HepG2 (cell line): ENCODE measurements at regions not wholly inside any gene's neighbourhood (a gene's known extent, or its start where the extent isn't known, plus 50 kb on each side); places are given as distances from the start of the nearest gene placed in this dataset.

ENCODE experiments used
- ATM ChIP-seq: fragments of 450-650 bp; IDR thresholded peaks from 2 replicates; pipeline ENCODE4 v1.7.1; 2017; ENCODE audit warnings: mild to moderate bottlenecking, borderline replicate concordance
- CENPT ChIP-seq: sonication (generic); formaldehyde crosslinking; IDR thresholded peaks from 2 replicates; pipeline ENCODE4 v1.8.0; 2022; ENCODE audit warnings: low read depth, mild to moderate bottlenecking, moderate library complexity, missing genetic modification reagents
- CREB1 ChIP-seq, 2 experiments: fragments of 450-650 bp in 1 of 2; IDR thresholded peaks; 2 replicates each; pipeline ENCODE4 v1.6.1; 2016 to 2017; ENCODE audit warnings: control low read depth in 1 of 2, mild to moderate bottlenecking in 1 of 2, missing compliant biosample characterization in 1 of 2, missing genetic modification characterization in 1 of 2
- ELF4 ChIP-seq: sonication (generic); formaldehyde crosslinking; IDR thresholded peaks from 2 replicates; pipeline ENCODE4 v1.5.0; 2020; ENCODE audit warnings: missing genetic modification reagents, mild to moderate bottlenecking, moderate library complexity, borderline replicate concordance
- ESRRA ChIP-seq: sonication (generic); formaldehyde crosslinking; IDR thresholded peaks from 2 replicates; pipeline ENCODE4 v1.5.1; 2020; ENCODE audit warnings: mild to moderate bottlenecking, low read depth, missing genetic modification reagents
- ETV5 ChIP-seq: IDR thresholded peaks from 2 replicates; pipeline ENCODE4 v1.6.1; 2018; ENCODE audit warnings: missing biosample characterization, missing genetic modification reagents, inconsistent platforms, borderline replicate concordance
- FOXC1 ChIP-seq: sonication (generic); formaldehyde crosslinking; IDR thresholded peaks from 2 replicates; pipeline ENCODE4 v1.8.0; 2022; ENCODE audit warnings: mild to moderate bottlenecking, missing genetic modification reagents, borderline replicate concordance
- FOXM1 ChIP-seq: sonication (generic); formaldehyde crosslinking; IDR thresholded peaks from 2 replicates; pipeline ENCODE4 v1.5.0; 2020; ENCODE audit warnings: missing genetic modification reagents
- FOXP1 ChIP-seq, 2 experiments: fragments of 450-650 bp in 1 of 2; IDR thresholded peaks; 2 replicates each; pipeline ENCODE4 v1.6.1; 2017 to 2018; ENCODE audit warnings: antibody characterized with exemption in 1 of 2
- HCFC1 ChIP-seq: fragments of 150-350 bp; IDR thresholded peaks from 2 replicates; pipeline ENCODE4 v1.6.1; 2014; ENCODE audit warnings: low read depth, low read length
- HMGA1 ChIP-seq: sonication (generic); formaldehyde crosslinking; conservative IDR thresholded peaks from 2 replicates; pipeline ENCODE4 v1.4.0; 2020; ENCODE audit warnings: missing genetic modification reagents
- LCORL ChIP-seq, 2 experiments: fragments of 450-650 bp in 1 of 2; sonication (generic) in 1 of 2; formaldehyde crosslinking in 1 of 2; IDR thresholded peaks; 2 replicates each; pipeline versions ENCODE4 v1.5.0 to v1.6.1; 2017 to 2020; ENCODE audit warnings: antibody characterized with exemption in 1 of 2, missing genetic modification reagents in 1 of 2
- MED1 ChIP-seq: sonication (generic); formaldehyde crosslinking; IDR thresholded peaks from 2 replicates; pipeline ENCODE4 v1.4.0; 2020; ENCODE audit warnings: missing genetic modification reagents
- NFATC3 ChIP-seq: sonication (generic); formaldehyde crosslinking; IDR thresholded peaks from 2 replicates; pipeline ENCODE4 v1.5.1; 2020; ENCODE audit warnings: mild to moderate bottlenecking, missing genetic modification reagents
- REXO4 ChIP-seq: sonication (generic); formaldehyde crosslinking; IDR thresholded peaks from 2 replicates; pipeline ENCODE4 v1.8.0; 2022; ENCODE audit warnings: missing genetic modification reagents, mild to moderate bottlenecking, borderline replicate concordance
- SIN3A ChIP-seq: IDR thresholded peaks from 2 replicates; pipeline ENCODE4 v1.6.1; 2011; ENCODE audit warnings: low read depth, mild to moderate bottlenecking, control low read depth, low read length, borderline replicate concordance
- SUZ12 ChIP-seq: fragments of 150-350 bp; IDR thresholded peaks from 2 replicates; pipeline ENCODE4 v1.6.1; 2014; ENCODE audit warnings: low read depth, low read length
- TAF1 ChIP-seq: sonication (generic); formaldehyde crosslinking; IDR thresholded peaks from 2 replicates; pipeline ENCODE4 v1.4.0; 2020; ENCODE audit warnings: missing genetic modification reagents
- ZNF253 ChIP-seq: sonication (generic); formaldehyde crosslinking; IDR thresholded peaks from 2 replicates; pipeline ENCODE4 v1.8.0; 2022; ENCODE audit warnings: mild to moderate bottlenecking, missing genetic modification reagents, borderline replicate concordance
- ZNF431 ChIP-seq: sonication (generic); formaldehyde crosslinking; IDR thresholded peaks from 2 replicates; pipeline ENCODE4 v1.9.0; 2022; ENCODE audit warnings: missing genetic modification reagents, low read depth, mild to moderate bottlenecking, borderline replicate concordance
- ZNF546 ChIP-seq: sonication (generic); formaldehyde crosslinking; conservative IDR thresholded peaks from 2 replicates; pipeline ENCODE4 v1.8.1; 2023; ENCODE audit warnings: mild to moderate bottlenecking, missing genetic modification reagents
- ZNF557 ChIP-seq: sonication (generic); formaldehyde crosslinking; IDR thresholded peaks from 2 replicates; pipeline ENCODE4 v1.4.0; 2020; ENCODE audit warnings: missing genetic modification reagents
- ZNF792 ChIP-seq: IDR thresholded peaks from 2 replicates; pipeline ENCODE4 v1.6.1; 2016
- TF ChIP-seq, protein P1 (sequence below): sonication (generic); formaldehyde crosslinking; IDR thresholded peaks from 2 replicates; pipeline ENCODE4 v1.5.0; 2020; ENCODE audit warnings: mild to moderate bottlenecking, missing genetic modification reagents, borderline replicate concordance
- TF ChIP-seq, protein P2 (sequence below): sonication (generic); formaldehyde crosslinking; IDR thresholded peaks from 2 replicates; pipeline ENCODE4 v1.8.1; 2022; ENCODE audit warnings: mild to moderate bottlenecking, missing genetic modification reagents
- TF ChIP-seq, protein P3 (sequence below): IDR thresholded peaks from 2 replicates; pipeline ENCODE4 v1.6.1; 2016; ENCODE audit warnings: low read depth, borderline replicate concordance
- TF ChIP-seq, protein P4 (sequence below): IDR thresholded peaks from 2 replicates; pipeline ENCODE4 v1.6.1; 2018; ENCODE audit warnings: missing genetic modification reagents, mild to moderate bottlenecking, missing compliant biosample characterization

DNA sequence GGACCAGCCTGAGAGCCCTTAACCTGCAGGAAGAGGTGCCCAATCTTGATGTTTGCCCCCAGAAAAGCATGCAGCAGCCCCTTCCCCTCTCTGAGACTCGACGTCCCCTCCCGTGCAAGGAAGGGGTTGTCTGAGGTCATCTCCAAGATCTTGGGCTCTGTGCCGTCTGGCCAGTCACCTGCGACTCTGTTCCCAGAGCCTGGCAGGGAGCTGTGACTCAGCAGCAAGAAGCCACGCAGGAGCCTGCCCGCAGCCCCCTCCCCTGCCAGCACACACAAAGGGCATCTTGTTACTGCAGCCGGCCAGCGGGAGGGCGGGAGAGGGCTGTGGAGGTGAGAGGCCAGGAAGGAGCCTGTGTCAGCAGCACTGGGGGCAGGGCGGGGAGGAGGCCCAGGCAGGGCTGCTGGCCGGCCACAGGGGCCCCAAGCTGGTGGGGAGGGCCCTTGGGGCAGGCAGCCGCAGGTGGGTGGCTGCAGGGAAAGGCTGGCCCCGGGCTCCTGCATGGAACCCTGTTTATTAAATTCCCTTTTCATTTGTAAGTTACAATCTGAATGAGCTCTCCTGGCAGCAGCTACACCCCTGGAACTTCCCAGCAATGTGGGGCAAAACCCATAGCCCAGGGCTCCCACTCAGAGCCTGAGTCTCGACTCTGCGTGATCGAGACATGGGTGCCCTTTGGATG is 103.7 kb upstream of the ZMIZ1 start (continued):
- 0 out of 2 replicates have a peak, but pooled peaks have one; percentile 14 for TF ChIP-seq CREB1 (IDR thresholded peaks at IDR 0.05)
- TF ChIP-seq CREB1 (CRISPR knock-in tag; IDR thresholded peaks at IDR 0.05), result no peak
- no peak for TF ChIP-seq ZNF253
- TF ChIP-seq ZNF546 (CRISPR knock-in tag), result 0 out of 2 replicates have a peak, but pooled peaks have one; percentile 74
- TF ChIP-seq ATM, result no peak
- peak; percentile 94 for TF ChIP-seq MED1
- TF ChIP-seq, protein P1, sequence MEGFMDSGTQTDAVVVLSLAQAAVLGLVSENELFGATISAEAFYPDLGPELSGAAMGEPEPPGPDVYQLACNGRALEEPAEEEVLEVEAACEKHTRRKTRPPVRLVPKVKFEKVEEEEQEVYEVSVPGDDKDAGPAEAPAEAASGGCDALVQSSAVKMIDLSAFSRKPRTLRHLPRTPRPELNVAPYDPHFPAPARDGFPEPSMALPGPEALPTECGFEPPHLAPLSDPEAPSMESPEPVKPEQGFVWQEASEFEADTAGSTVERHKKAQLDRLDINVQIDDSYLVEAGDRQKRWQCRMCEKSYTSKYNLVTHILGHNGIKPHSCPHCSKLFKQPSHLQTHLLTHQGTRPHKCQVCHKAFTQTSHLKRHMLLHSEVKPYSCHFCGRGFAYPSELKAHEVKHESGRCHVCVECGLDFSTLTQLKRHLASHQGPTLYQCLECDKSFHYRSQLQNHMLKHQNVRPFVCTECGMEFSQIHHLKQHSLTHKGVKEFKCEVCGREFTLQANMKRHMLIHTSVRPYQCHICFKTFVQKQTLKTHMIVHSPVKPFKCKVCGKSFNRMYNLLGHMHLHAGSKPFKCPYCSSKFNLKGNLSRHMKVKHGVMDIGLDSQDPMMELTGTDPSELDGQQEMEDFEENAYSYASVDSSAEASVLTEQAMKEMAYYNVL (CRISPR knock-in tag), result peak; percentile 65; the same call in 1 of the 2 replicates
- no peak for TF ChIP-seq LCORL (IDR thresholded peaks at IDR 0.05)
- TF ChIP-seq LCORL (CRISPR knock-in tag; IDR thresholded peaks at IDR 0.05), result peak; percentile 99
- TF ChIP-seq, protein P2, sequence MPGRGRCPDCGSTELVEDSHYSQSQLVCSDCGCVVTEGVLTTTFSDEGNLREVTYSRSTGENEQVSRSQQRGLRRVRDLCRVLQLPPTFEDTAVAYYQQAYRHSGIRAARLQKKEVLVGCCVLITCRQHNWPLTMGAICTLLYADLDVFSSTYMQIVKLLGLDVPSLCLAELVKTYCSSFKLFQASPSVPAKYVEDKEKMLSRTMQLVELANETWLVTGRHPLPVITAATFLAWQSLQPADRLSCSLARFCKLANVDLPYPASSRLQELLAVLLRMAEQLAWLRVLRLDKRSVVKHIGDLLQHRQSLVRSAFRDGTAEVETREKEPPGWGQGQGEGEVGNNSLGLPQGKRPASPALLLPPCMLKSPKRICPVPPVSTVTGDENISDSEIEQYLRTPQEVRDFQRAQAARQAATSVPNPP, result 0 out of 2 replicates have a peak, but pooled peaks have one; percentile 59
- TF ChIP-seq REXO4 (CRISPR knock-in tag), result no peak
- 0 out of 2 replicates have a peak, but pooled peaks have one; percentile 24 for TF ChIP-seq NFATC3
- no peak for TF ChIP-seq FOXM1 (CRISPR knock-in tag)
- TF ChIP-seq, protein P3, sequence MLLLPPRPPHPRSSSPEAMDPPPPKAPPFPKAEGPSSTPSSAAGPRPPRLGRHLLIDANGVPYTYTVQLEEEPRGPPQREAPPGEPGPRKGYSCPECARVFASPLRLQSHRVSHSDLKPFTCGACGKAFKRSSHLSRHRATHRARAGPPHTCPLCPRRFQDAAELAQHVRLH (CRISPR knock-in tag), result 0 out of 2 replicates have a peak, but pooled peaks have one; percentile 78
- no peak for TF ChIP-seq CENPT
- no peak for TF ChIP-seq ZNF557 (CRISPR knock-in tag)
- no peak for TF ChIP-seq FOXP1 (IDR thresholded peaks at IDR 0.05)
- TF ChIP-seq FOXP1 (CRISPR knock-in tag; IDR thresholded peaks at IDR 0.05), result peak; percentile 66
- peak; percentile 46; the same call in 1 of the 2 replicates for TF ChIP-seq TAF1 (CRISPR knock-in tag)
- TF ChIP-seq FOXC1, result peak; percentile 69
- TF ChIP-seq ETV5, result peak; percentile 88
- TF ChIP-seq ZNF792 (CRISPR knock-in tag), result peak; percentile 68
- no peak for TF ChIP-seq SUZ12
- TF ChIP-seq, protein P4, sequence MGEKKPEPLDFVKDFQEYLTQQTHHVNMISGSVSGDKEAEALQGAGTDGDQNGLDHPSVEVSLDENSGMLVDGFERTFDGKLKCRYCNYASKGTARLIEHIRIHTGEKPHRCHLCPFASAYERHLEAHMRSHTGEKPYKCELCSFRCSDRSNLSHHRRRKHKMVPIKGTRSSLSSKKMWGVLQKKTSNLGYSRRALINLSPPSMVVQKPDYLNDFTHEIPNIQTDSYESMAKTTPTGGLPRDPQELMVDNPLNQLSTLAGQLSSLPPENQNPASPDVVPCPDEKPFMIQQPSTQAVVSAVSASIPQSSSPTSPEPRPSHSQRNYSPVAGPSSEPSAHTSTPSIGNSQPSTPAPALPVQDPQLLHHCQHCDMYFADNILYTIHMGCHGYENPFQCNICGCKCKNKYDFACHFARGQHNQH (CRISPR knock-in tag), result peak; percentile 91
- no peak for TF ChIP-seq ELF4 (CRISPR knock-in tag)
- TF ChIP-seq HCFC1, result no peak
- no peak for TF ChIP-seq ZNF431 (CRISPR knock-in tag)
- peak; percentile 70; the same call in 1 of the 2 replicates for TF ChIP-seq ESRRA (CRISPR knock-in tag)
- no peak for TF ChIP-seq HMGA1 (CRISPR knock-in tag)
- TF ChIP-seq SIN3A, result peak; percentile 69; the same call in 1 of the 2 replicates
